IPS DF 4.7 (cell line): ENCODE measurements at regions not wholly inside any gene's neighbourhood (a gene's known extent, or its start where the extent isn't known, plus 50 kb on each side); places are given as distances from the start of the nearest gene placed in this dataset.

Source experiments
- DNase-seq: peaks from one replicate; pipeline ENCODE4 v3.0.0-alpha.2; 2013; ENCODE audit warnings: low spot score; ENCODE audit errors: extremely low read depth

GRCh38 chr10:3946234-3947229, 161.5 kb upstream of the KLF6 start:
- DNase-seq: no peak

- no peak for DNase-seq
These were observed 160.0 kb upstream of the KLF6 start for GRCh38 chr10:3945026-3945425.

- no peak for DNase-seq
These were observed 159.6 kb upstream of the KLF6 start for GRCh38 chr10:3944591-3944990.

- DNase-seq: no peak
These were observed 158.8 kb upstream of the KLF6 start for GRCh38 chr10:3943695-3944257.

- no peak for DNase-seq
These were observed 158.0 kb upstream of the KLF6 start for GRCh38 chr10:3942937-3943489.

GRCh38 chr10:3941676-3942075, 156.7 kb upstream of the KLF6 start:
- DNase-seq: no peak

- no peak for DNase-seq
These were observed 151.5 kb upstream of the KLF6 start for GRCh38 chr10:3936422-3937040.

GRCh38 chr10:3935933-3936359, 150.9 kb upstream of the KLF6 start:
- DNase-seq: no peak

- no peak for DNase-seq
These were observed 150.1 kb upstream of the KLF6 start for GRCh38 chr10:3935141-3935540.

- no peak for DNase-seq
These were observed 148.7 kb upstream of the KLF6 start for GRCh38 chr10:3933733-3934132.

- DNase-seq: no peak
These were observed 147.8 kb upstream of the KLF6 start for GRCh38 chr10:3932597-3933375.

GRCh38 chr10:3931901-3932300, 146.9 kb upstream of the KLF6 start:
- no peak for DNase-seq

GRCh38 chr10:3931224-3931623, 146.2 kb upstream of the KLF6 start:
- no peak for DNase-seq

GRCh38 chr10:3928569-3928968, 143.6 kb upstream of the KLF6 start:
- DNase-seq: no peak

GRCh38 chr10:3928078-3928477, 143.1 kb upstream of the KLF6 start:
- no peak for DNase-seq

GRCh38 chr10:3926675-3927525, 141.9 kb upstream of the KLF6 start:
- DNase-seq: no peak

- DNase-seq: no peak
These were observed 141.2 kb upstream of the KLF6 start for GRCh38 chr10:3926258-3926657.

GRCh38 chr10:3925184-3925583, 140.2 kb upstream of the KLF6 start:
- DNase-seq: no peak

- no peak for DNase-seq
These were observed 139.3 kb upstream of the KLF6 start for GRCh38 chr10:3924344-3924743.

GRCh38 chr10:3923033-3923432, 138.0 kb upstream of the KLF6 start:
- DNase-seq: no peak
